SJSA1 (cell line): ENCODE measurements at regions not wholly inside any gene's neighbourhood (a gene's known extent, or its start where the extent isn't known, plus 50 kb on each side); places are given as distances from the start of the nearest gene placed in this dataset.

Experiments
- DNase-seq, 2 experiments: peaks; one replicate each; pipeline ENCODE4 v3.0.0-alpha.2; 2015 to 2020; ENCODE audit warnings: low spot score in 2 of 2, low read depth in 1 of 2
- H3K27ac ChIP-seq: fragments of 250-450 bp; sonication (Bioruptor Pico); 2 replicates; pipeline ENCODE4 v1.5.1; 2020; ENCODE audit warnings: mild to moderate bottlenecking, moderate library complexity
- H3K27me3 ChIP-seq: fragments of 250-450 bp; sonication (Bioruptor Pico); replicated peaks from 2 replicates; pipeline ENCODE4 v1.5.1; 2020; ENCODE audit warnings: mild to moderate bottlenecking, moderate library complexity
- H3K36me3 ChIP-seq: fragments of 250-450 bp; sonication (Bioruptor Pico); 2 replicates; pipeline ENCODE4 v1.5.1; 2020; ENCODE audit warnings: mild to moderate bottlenecking
- H3K4me1 ChIP-seq: fragments of 250-450 bp; sonication (Bioruptor Pico); replicated peaks from 2 replicates; pipeline ENCODE4 v1.6.1; 2021; ENCODE audit warnings: mild to moderate bottlenecking
- H3K4me3 ChIP-seq: fragments of 250-450 bp; sonication (Bioruptor Pico); 2 replicates; pipeline ENCODE4 v1.5.1; 2020; ENCODE audit warnings: mild to moderate bottlenecking
- H3K9me3 ChIP-seq: fragments of 250-450 bp; sonication (Bioruptor Pico); replicated peaks from 2 replicates; pipeline ENCODE4 v1.5.1; 2020; ENCODE audit warnings: mild to moderate bottlenecking

DNA sequence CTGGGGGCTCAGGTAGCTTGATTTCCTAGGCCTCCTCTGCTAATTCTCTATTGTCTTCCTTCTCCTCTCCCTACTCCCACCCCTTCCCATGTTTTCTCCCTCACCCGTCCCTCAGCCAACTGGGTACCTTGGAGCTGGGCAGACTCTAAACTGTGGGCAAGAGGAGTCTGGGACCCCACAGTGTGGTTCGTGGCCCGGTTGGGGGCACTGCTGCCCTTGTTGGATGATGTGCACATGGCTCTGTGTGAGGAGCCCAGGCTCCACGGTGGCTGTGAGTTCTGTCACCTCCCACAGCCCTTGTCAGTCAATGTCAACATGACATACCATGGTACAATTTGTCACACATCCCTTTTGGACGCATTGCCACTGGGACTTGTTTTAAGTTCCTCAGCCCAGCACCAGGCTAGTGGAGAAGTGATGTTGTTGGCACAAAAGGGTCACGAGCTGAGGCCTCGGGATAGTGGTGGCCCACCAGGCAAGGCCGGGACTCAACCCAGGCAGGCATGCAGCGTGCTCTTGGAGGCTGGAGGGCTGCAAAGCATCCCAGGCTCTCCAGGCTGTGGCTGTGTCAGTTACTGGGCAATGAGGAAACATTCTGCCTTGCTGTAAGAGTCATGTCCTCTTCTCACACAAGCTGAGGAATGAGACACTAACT is 142.3 kb downstream of the TLE3 start:
- H3K4me3 ChIP-seq, result no peak overlapping the region
- no peaks in the 10 kb centered on the region for H3K9me3 ChIP-seq
- H3K36me3 ChIP-seq, result no peaks in the 10 kb centered on the region
- H3K4me1 ChIP-seq, result peaks cover 8% of the 10 kb centered on the region
- no peaks in the 10 kb centered on the region for H3K27me3 ChIP-seq
- H3K27ac ChIP-seq, result no peak overlapping the region
- no peak for DNase-seq

DNA sequence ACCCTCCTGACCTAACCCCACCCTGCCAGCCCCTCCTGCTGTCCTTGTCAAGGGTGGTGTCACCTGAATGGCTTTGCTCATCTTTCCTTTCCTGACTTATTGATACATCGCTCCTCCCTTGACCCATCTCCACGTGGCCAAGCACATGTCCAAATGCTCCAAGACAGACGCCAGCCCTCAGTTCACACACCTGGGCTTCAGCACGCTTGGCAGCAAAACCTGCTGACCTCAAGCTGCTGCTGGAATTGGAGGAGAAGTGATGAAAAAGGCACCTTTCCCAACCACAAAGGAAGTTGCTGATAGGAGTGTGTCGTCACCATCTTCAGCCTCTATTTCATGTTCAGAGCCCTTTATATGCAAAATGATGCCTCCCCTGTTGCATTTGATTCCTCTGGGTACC is 141.3 kb downstream of the TLE3 start:
- Histone ChIP-seq H3K4me3 (no peak overlapping the region), H3K9me3 (no peaks in the 10 kb centered on the region), H3K36me3 (no peaks in the 10 kb centered on the region), H3K4me1 (peaks cover 8% of the 10 kb centered on the region), H3K27me3 (no peaks in the 10 kb centered on the region), H3K27ac (no peak overlapping the region)
- no peak for DNase-seq

DNA sequence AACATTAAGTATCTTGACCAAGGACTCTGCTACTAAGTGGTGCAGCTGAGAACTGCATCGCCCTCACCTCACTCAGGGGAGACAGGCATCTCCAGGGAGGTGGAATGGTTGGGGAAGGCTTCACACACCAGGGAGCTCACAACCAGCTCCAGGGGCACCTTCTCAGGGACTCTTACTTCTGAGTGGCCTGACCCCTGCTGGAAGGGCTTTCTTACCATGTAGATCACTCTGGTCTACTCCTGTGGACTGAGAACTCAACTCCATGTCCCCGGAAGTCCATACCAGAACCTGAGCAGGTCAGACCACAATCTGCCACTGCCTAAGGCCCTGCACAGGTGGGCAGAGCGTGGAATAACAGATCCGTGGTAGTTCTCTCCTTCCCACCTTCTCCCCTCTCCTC is 140.5 kb downstream of the TLE3 start:
- H3K36me3 ChIP-seq, result no peaks in the 10 kb centered on the region
- no peak for DNase-seq
- no peak overlapping the region for H3K4me3 ChIP-seq
- no peaks in the 10 kb centered on the region for H3K27me3 ChIP-seq
- H3K4me1 ChIP-seq, result peaks cover under 1% of the 10 kb centered on the region
- no peak overlapping the region for H3K27ac ChIP-seq
- H3K9me3 ChIP-seq, result no peaks in the 10 kb centered on the region

DNA sequence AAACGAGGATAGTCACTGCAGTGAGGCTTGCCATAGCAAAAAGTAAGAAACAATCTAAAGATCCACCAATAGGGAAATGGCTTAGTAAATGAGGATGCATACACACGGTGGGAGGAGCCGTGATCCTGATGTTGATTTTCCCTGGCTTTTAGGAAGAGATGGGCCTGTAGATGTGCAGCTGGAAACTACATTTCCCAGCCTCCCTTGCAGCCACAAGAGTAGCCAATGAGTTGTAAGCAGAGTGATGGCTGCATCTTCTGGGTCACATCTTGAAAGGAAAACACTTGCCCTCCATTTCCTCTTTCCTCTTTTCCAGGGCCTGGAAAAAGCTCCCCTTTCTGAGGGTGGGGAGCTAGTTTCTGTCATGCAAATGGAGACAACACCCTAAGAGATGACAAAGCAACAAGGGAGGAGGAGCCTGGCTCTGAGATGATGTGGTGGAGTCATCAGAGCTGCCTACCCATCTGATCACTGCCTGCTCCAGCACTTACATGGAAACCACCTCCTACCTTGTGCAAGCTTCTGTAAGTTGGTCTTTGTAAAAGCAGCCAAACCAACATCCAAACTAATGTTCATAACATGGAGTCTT is 139.1 kb downstream of the TLE3 start:
- Histone ChIP-seq H3K4me3 (no peak overlapping the region), H3K27me3 (no peaks in the 10 kb centered on the region), H3K4me1 (no peaks in the 10 kb centered on the region), H3K36me3 (no peaks in the 10 kb centered on the region), H3K9me3 (no peaks in the 10 kb centered on the region), H3K27ac (no peak overlapping the region)
- DNase-seq, result no peak

DNA sequence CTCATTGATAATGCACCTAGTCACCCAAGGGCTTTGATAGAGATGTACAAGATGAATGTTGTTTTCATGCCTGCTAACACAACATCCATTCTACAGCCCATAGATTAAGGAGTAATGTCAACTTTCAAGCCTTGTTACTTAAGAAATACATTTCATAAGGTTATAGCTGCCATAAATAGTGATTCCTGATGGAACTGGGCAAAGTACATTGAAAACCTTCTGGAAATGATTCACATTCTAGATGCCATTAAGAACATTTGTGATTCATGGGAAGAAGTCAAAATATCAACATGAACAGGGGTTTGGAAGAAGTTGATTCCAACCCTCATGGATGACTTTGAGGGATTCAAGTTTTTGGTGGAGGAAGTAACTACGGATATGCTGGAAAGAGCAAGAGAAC is 135.2 kb downstream of the TLE3 start:
- Histone ChIP-seq H3K9me3 (no peaks in the 10 kb centered on the region), H3K27me3 (no peaks in the 10 kb centered on the region), H3K27ac (no peak overlapping the region), H3K4me3 (no peak overlapping the region), H3K4me1 (no peaks in the 10 kb centered on the region), H3K36me3 (no peaks in the 10 kb centered on the region)
- no peak for DNase-seq

DNA sequence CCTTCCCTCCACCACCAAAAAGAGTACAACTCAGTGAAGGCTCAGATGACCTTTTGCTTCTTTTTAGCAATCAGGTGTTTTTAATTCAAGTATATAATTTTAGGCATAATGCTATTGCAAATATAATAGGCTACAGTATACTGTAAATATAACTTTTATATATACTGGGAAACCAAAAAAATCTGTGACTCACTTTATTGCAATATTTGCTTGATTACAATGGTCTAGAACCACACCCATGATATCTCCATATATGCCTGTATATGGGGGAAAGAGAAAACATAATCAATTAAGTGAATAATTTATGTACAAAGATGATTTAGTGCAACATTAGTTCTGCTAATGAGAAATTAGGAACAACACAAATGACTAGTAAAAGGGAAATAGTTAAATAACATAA is 134.3 kb downstream of the TLE3 start:
- Histone ChIP-seq H3K27ac (no peak overlapping the region), H3K9me3 (no peaks in the 10 kb centered on the region), H3K27me3 (no peaks in the 10 kb centered on the region), H3K4me3 (no peak overlapping the region), H3K4me1 (no peaks in the 10 kb centered on the region), H3K36me3 (no peaks in the 10 kb centered on the region)
- DNase-seq, result no peak

DNA sequence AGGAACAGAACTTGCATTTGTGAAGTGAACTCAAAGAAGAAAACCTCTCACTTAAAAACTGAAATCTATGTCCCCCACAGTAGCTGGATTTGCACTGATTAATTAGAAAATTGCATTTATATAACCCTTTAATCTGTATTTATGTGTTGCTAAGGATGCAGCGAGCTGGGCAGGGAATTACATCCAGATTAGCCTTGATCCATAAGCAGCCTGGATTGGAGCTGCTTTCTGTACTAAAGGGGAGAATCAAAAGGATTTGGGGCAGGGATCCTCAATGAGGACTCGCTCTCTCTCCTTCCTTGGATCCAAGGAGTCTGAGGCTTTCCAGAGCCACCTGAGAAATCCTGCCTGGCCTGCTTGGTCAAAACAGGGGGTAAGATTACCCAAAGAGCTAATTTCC is 125.9 kb downstream of the TLE3 start:
- no peaks in the 10 kb centered on the region for H3K36me3 ChIP-seq
- DNase-seq, result no peak
- no peak overlapping the region for H3K27ac ChIP-seq
- no peaks in the 10 kb centered on the region; the same call in 1 of the 2 replicates for H3K27me3 ChIP-seq
- H3K9me3 ChIP-seq, result no peaks in the 10 kb centered on the region
- H3K4me3 ChIP-seq, result no peak overlapping the region
- no peaks in the 10 kb centered on the region for H3K4me1 ChIP-seq

DNA sequence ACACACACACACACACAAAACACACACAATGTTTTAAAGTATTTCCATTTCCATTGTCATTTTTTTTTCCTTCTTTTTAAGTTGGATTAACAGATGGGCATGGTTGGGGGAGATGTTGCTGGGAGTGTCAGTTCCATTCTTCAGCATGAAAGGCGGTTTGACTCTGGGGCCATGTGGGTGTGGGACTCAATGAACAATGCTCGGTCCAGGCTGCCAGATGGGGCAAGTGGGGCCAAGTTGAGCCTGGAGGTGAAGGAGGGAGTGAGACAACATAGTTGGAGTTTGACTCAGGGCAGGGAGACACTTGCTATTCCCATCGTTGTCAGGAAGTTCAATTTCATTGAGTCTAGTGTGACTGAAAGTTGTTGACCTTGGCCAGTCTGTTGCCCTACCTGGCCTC is 125.3 kb downstream of the TLE3 start:
- H3K27me3 ChIP-seq, result no peaks in the 10 kb centered on the region; the same call in 1 of the 2 replicates

DNA sequence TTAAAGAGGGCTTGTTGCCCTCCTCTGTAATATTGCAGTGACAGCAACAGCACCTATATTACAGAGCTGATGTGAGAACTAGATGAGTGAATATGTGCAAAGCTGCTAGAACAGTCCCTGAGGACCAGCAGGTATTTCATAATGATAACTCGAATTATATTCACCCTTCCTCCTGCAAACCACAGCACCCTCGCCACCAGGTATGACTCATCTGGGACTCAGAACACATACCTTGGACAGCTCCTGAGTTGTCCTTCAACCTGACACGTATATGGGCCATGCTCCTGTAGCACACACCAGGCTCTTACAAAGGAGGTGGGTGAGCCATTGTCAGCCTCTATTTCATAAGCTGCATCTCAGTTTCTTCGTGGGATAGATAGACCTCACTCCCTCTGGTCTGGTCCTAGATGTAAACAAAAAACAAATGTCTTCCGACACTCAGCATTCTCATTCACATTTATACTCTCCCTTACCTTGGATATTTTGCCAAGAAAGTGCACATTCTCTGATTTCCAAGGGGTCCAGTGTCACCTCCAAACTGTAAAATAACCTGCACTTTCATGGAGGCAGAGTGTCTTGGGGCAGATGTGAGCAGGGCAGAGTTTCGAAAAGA is 124.5 kb downstream of the TLE3 start:
- Histone ChIP-seq H3K27me3 (no peaks in the 10 kb centered on the region; the same call in 1 of the 2 replicates), H3K36me3 (no peaks in the 10 kb centered on the region), H3K9me3 (no peaks in the 10 kb centered on the region), H3K27ac (no peak overlapping the region), H3K4me1 (no peaks in the 10 kb centered on the region), H3K4me3 (no peak overlapping the region)
- DNase-seq, result peak in 1 of 2 experiments; percentile 10

More for the DNA sequence above, 125.3 kb downstream of the TLE3 start:
- no peaks in the 10 kb centered on the region for H3K9me3 ChIP-seq
- no peak overlapping the region for H3K27ac ChIP-seq
- H3K36me3 ChIP-seq, result no peaks in the 10 kb centered on the region
- DNase-seq, result no peak
- H3K4me3 ChIP-seq, result no peak overlapping the region
- no peaks in the 10 kb centered on the region for H3K4me1 ChIP-seq

DNA sequence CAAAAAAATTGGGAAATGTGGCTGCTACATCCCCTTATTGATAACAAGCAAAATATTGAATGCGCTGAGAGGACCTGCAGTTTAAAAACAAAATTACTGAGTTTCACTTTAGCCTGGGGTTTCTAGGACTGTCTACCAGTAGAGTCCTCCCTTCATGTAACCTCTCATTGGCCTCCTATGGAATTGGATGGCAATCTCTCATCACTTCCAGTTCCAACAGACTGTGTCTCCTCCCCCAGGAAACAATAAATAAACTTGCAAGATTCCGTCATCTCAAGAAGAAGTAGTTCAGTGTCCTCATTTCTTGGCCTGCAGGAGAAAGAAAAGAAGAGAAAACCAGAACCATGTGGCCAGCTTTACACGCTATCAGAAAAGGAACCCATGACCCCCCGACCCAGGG is 123.8 kb downstream of the TLE3 start:
- DNase-seq, result no peak
- H3K27me3 ChIP-seq, result no peaks in the 10 kb centered on the region; the same call in 1 of the 2 replicates
- no peaks in the 10 kb centered on the region for H3K9me3 ChIP-seq
- H3K27ac ChIP-seq, result no peak overlapping the region
- H3K36me3 ChIP-seq, result no peaks in the 10 kb centered on the region
- H3K4me1 ChIP-seq, result peaks cover 5% of the 10 kb centered on the region
- H3K4me3 ChIP-seq, result no peak overlapping the region

DNA sequence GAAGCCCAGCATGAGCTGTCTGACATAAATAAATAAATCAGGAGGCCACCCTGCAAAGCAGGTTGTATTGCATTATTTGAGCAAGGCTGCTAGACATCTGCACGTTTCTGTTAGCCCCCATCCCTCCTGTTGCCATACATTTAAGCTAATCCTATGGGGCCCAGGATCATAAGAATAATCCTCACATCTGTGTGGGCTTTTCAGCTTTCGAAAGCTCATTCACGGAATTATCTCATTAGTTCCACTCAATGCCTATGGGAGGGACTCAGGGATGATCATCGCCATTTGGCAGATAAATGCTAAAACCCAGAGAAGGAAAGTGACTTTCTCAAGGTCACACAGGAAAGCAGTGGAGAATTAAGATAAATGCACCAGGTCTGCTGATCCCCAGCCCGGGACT is 123.4 kb downstream of the TLE3 start:
- peaks cover 9% of the 10 kb centered on the region for H3K4me1 ChIP-seq
- DNase-seq, result no peak
- no peak overlapping the region for H3K4me3 ChIP-seq
- H3K27me3 ChIP-seq, result no peaks in the 10 kb centered on the region; the same call in 1 of the 2 replicates
- no peaks in the 10 kb centered on the region for H3K36me3 ChIP-seq
- no peaks in the 10 kb centered on the region for H3K9me3 ChIP-seq
- H3K27ac ChIP-seq, result no peak overlapping the region

DNA sequence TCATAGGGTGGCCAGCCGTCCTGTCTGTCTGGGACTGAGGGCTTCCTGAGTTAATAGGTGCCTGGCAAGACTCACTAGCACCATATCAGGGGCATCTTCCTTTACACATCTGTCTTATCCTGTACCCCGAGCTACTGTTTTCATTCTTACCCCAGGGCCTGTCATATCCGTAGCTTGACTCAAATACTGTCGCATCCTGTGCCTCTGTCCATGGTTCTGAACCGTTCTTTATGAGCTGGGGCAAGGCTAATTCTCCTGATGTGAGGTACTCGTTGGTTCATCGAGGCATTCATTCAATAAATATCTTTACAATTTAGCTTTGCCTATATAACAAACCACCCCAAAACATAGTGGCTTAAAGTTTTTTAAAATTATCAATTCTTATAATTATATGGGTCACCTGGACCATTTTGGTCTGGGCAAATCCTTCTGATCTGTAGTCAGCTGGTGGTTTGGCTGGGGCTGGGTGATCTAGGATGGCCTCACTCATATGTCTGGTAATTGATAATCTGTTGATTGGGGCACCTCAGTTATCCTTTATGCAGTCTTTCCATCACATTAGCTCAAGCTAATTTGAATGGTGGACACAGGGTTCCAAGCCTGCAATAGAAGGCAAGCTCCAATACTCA is 121.2 kb downstream of the TLE3 start:
- peak in 1 of 2 experiments; percentile 17 for DNase-seq
- Histone ChIP-seq H3K4me1 (peaks cover 21% of the 10 kb centered on the region), H3K36me3 (no peaks in the 10 kb centered on the region), H3K9me3 (no peaks in the 10 kb centered on the region), H3K27ac (no peak overlapping the region), H3K27me3 (no peaks in the 10 kb centered on the region; the same call in 1 of the 2 replicates), H3K4me3 (no peak overlapping the region)

DNA sequence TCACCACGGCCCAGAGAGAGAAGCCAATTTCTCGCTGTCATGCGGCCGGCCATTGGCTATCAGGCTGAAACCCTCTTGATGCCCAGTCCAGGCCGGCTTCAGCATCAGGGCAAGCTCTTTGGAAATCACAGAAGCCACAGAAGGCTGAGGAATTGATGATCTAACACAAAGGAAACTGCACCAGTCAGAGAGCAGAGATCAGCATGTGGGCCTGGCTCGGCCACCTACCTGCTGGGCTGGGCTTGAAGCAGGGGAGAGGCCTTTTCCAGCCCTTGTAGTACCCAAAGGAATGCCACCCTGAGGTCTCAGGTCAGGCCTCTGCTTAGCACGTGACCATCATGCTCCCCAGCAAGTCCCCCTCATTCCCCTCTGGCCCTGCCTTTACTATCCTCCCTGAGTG is 119.1 kb downstream of the TLE3 start:
- no peak for DNase-seq
- Histone ChIP-seq H3K36me3 (no peaks in the 10 kb centered on the region), H3K27me3 (no peaks in the 10 kb centered on the region; the same call in 1 of the 2 replicates), H3K27ac (peak overlapping the region; percentile 14; the same call in 1 of the 2 replicates), H3K9me3 (no peaks in the 10 kb centered on the region), H3K4me3 (no peak overlapping the region), H3K4me1 (peaks cover 24% of the 10 kb centered on the region)

DNA sequence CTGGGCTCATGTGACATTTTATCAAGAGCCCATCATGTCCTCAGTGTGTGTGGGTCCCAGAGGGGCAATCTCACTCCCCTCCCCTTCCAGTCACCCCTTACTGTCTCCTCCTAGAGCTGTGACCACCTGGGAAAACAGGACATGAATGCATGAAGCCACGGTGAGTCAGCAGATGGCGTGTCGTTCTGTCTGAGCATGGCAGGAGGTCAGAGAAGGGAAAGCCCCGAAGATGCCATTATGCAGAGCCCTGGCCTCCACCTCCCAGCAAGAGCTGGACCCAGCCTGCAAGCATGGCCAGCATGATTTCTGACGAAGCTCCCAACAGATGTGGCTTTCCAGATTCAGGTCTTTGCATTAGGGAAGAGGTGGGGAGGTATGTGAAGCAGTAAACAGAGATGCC is 118.5 kb downstream of the TLE3 start:
- Histone ChIP-seq H3K27ac (peak overlapping the region; percentile 14; the same call in 1 of the 2 replicates), H3K4me1 (peaks cover 29% of the 10 kb centered on the region), H3K9me3 (no peaks in the 10 kb centered on the region), H3K4me3 (no peak overlapping the region), H3K36me3 (no peaks in the 10 kb centered on the region), H3K27me3 (no peaks in the 10 kb centered on the region; the same call in 1 of the 2 replicates)
- peak; percentile 68 to 78 for DNase-seq
